OCI-LY3 (cell line): ENCODE measurements at regions not wholly inside any gene's neighbourhood (a gene's known extent, or its start where the extent isn't known, plus 50 kb on each side); places are given as distances from the start of the nearest gene placed in this dataset.

Experiments
- EZH2phosphoT487 ChIP-seq: fragments of 200-600 bp; shearing (Covaris generic); IDR thresholded peaks from 2 replicates; pipeline ENCODE4 v1.6.1; 2018; ENCODE audit warnings: antibody characterized with exemption, mixed run types, low read depth
- TF ChIP-seq, protein P1 (sequence below): fragments of 200-600, 300-600 bp; sonication (generic); IDR thresholded peaks from 2 replicates; pipeline ENCODE4 v1.5.1; 2014; ENCODE audit warnings: antibody characterized with exemption, low read length, low read depth

DNA sequence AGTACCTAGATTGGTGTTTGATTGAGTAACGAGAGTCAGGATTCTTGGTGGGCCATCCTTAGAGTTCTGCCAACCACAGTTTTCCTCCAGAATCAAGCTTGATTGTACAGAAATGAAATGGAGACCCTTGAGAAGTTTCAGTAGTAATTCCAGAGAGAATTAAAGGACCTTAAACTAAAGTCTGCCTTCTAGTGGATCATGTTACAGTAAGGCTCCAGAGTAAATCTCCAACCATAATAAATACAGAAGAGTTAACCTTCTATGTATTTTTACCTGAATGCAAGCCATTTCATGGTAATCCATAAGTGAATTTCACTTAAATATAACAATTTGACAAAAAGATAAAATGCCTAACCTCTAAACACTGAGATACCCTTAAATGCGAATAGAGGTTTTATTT, 53.0 kb upstream of the CNTLN start:
- TF ChIP-seq, protein P1, sequence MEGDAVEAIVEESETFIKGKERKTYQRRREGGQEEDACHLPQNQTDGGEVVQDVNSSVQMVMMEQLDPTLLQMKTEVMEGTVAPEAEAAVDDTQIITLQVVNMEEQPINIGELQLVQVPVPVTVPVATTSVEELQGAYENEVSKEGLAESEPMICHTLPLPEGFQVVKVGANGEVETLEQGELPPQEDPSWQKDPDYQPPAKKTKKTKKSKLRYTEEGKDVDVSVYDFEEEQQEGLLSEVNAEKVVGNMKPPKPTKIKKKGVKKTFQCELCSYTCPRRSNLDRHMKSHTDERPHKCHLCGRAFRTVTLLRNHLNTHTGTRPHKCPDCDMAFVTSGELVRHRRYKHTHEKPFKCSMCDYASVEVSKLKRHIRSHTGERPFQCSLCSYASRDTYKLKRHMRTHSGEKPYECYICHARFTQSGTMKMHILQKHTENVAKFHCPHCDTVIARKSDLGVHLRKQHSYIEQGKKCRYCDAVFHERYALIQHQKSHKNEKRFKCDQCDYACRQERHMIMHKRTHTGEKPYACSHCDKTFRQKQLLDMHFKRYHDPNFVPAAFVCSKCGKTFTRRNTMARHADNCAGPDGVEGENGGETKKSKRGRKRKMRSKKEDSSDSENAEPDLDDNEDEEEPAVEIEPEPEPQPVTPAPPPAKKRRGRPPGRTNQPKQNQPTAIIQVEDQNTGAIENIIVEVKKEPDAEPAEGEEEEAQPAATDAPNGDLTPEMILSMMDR = no peak
- TF ChIP-seq EZH2phosphoT487 = no peak
